ENCODE measurements at regions not wholly inside any gene's neighbourhood (a gene's known extent, or its start where the extent isn't known, plus 50 kb on each side); places are given as distances from the start of the nearest gene placed in this dataset.

- no peaks in the 10 kb centered on the region for H3K9me3 Mint-ChIP-seq
- no peak overlapping the region for H3K27ac Mint-ChIP-seq
- peaks cover 4% of the 10 kb centered on the region for H3K27me3 Mint-ChIP-seq (ENCODE audit: low read depth)
These were observed 156.1 kb downstream of the PTCSC3 start for GRCh38 chr14:36020120-36021029.

GRCh38 chr14:36019126-36019525 lies 157.4 kb downstream of the PTCSC3 start:
- H3K27ac Mint-ChIP-seq = no peak overlapping the region
- H3K36me3 Mint-ChIP-seq (ENCODE audit: low read depth) = no peaks in the 10 kb centered on the region
- no peaks in the 10 kb centered on the region for H3K9me3 Mint-ChIP-seq
- no peaks in the 10 kb centered on the region for H3K27me3 Mint-ChIP-seq (ENCODE audit: low read depth)
- peaks cover 10% of the 10 kb centered on the region for H3K4me1 Mint-ChIP-seq (ENCODE audit: low read depth)
- H3K4me3 Mint-ChIP-seq = no peak overlapping the region

More at GRCh38 chr14:36020120-36021029, 156.1 kb downstream of the PTCSC3 start:
- peaks cover 10% of the 10 kb centered on the region for H3K4me1 Mint-ChIP-seq (ENCODE audit: low read depth)
- no peak overlapping the region for H3K4me3 Mint-ChIP-seq
- no peaks in the 10 kb centered on the region for H3K36me3 Mint-ChIP-seq (ENCODE audit: low read depth)

DNA sequence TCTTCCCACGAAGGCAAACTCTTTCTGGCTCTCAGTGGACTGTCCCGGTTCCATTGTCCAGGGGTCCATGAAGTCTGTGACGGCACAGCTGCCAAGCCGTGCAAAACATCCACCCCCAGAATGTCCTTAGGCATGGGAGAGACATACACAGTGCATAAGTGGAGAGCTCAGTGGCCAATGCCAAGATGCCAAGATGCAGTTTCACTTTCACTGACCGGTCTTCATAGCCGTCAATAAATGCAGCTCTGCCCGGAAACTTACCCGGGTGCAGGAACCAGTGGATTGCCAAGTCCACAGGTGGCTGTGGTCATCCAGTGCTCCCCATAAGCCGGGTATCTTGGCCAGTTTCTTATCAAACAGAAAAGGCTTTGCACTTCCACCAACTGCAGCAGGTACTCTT lies 162.3 kb downstream of the PTCSC3 start:
- H3K27me3 Mint-ChIP-seq (ENCODE audit: low read depth) = peaks cover 4% of the 10 kb centered on the region
- H3K4me3 Mint-ChIP-seq = no peak overlapping the region

GRCh38 chr14:36013483-36013882 lies 163.0 kb downstream of the PTCSC3 start:
- Mint-ChIP-seq H3K27ac (no peak overlapping the region), H3K36me3 (ENCODE audit: low read depth) (no peaks in the 10 kb centered on the region), H3K9me3 (no peaks in the 10 kb centered on the region), H3K4me1 (ENCODE audit: low read depth) (no peaks in the 10 kb centered on the region), H3K27me3 (ENCODE audit: low read depth) (peaks cover 9% of the 10 kb centered on the region), H3K4me3 (no peak overlapping the region)

More for the DNA sequence above, 162.3 kb downstream of the PTCSC3 start:
- Mint-ChIP-seq H3K27ac (no peak overlapping the region), H3K9me3 (no peaks in the 10 kb centered on the region), H3K36me3 (ENCODE audit: low read depth) (no peaks in the 10 kb centered on the region), H3K4me1 (ENCODE audit: low read depth) (no peaks in the 10 kb centered on the region)

DNA sequence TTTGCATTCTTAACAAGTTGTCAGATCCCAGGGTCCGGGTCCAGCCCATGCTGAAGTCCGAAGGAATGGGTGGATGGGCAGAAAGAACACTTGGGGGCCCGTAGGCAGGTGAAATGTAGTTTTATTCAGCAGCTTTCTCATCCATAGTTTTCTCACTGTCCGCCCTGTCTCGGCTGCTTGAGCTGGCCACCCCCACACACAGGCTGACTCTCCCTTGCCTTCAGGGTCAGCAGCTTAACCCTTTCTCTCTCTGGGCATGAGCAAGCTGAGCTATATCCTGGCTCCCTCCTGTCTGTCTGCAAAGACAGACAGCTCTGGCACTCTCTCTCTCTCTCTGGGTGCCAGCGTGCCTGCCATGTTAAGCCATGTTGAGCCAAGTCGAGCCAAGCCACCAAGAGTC lies 163.9 kb downstream of the PTCSC3 start:
- H3K27me3 Mint-ChIP-seq (ENCODE audit: low read depth) = peaks cover 9% of the 10 kb centered on the region
- no peaks in the 10 kb centered on the region for H3K9me3 Mint-ChIP-seq
- no peak overlapping the region for H3K27ac Mint-ChIP-seq
- H3K4me3 Mint-ChIP-seq = no peak overlapping the region
- no peaks in the 10 kb centered on the region for H3K36me3 Mint-ChIP-seq (ENCODE audit: low read depth)
- H3K4me1 Mint-ChIP-seq (ENCODE audit: low read depth) = no peaks in the 10 kb centered on the region

- H3K27me3 Mint-ChIP-seq (ENCODE audit: low read depth) = peaks cover 25% of the 10 kb centered on the region
- no peaks in the 10 kb centered on the region for H3K9me3 Mint-ChIP-seq
- H3K27ac Mint-ChIP-seq = no peak overlapping the region
- H3K4me1 Mint-ChIP-seq (ENCODE audit: low read depth) = no peaks in the 10 kb centered on the region
- no peak overlapping the region for H3K4me3 Mint-ChIP-seq
- H3K36me3 Mint-ChIP-seq (ENCODE audit: low read depth) = no peaks in the 10 kb centered on the region
These were observed 166.9 kb downstream of the PTCSC3 start for GRCh38 chr14:36009643-36010042.

- Mint-ChIP-seq H3K9me3 (no peaks in the 10 kb centered on the region), H3K4me1 (ENCODE audit: low read depth) (no peaks in the 10 kb centered on the region), H3K4me3 (no peak overlapping the region)
These were observed 169.9 kb downstream of the PTCSC3 start for GRCh38 chr14:36006623-36007022.

DNA sequence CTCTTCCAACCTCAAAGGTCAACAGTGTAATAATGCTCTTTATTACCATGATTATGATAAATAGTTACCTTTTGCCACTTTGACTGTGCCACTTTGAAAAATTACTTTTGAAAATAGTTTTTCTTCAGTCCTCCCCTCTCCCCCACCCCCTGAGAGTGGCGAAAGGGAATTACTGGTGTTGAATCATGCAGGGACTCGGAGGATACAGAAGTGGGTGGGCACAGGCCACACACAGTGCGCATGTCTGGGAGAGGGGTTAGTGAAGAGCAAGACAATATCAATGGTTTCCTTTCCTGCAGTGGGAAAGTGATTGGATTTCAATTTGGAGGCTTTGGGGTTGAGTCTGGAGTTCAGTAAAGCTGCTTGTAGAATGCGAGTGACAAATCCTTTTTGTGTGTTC lies 170.9 kb downstream of the PTCSC3 start:
- Mint-ChIP-seq H3K4me3 (no peak overlapping the region), H3K9me3 (no peaks in the 10 kb centered on the region), H3K27ac (no peak overlapping the region), H3K36me3 (ENCODE audit: low read depth) (no peaks in the 10 kb centered on the region), H3K27me3 (ENCODE audit: low read depth) (peaks cover 28% of the 10 kb centered on the region), H3K4me1 (ENCODE audit: low read depth) (no peaks in the 10 kb centered on the region)

More at GRCh38 chr14:36006623-36007022, 169.9 kb downstream of the PTCSC3 start:
- no peaks in the 10 kb centered on the region for H3K36me3 Mint-ChIP-seq (ENCODE audit: low read depth)
- no peak overlapping the region for H3K27ac Mint-ChIP-seq
- peaks cover 28% of the 10 kb centered on the region for H3K27me3 Mint-ChIP-seq (ENCODE audit: low read depth)

GRCh38 chr14:36001936-36002335 lies 174.6 kb downstream of the PTCSC3 start:
- Mint-ChIP-seq H3K4me1 (ENCODE audit: low read depth) (no peaks in the 10 kb centered on the region), H3K36me3 (ENCODE audit: low read depth) (no peaks in the 10 kb centered on the region), H3K9me3 (no peaks in the 10 kb centered on the region), H3K27ac (no peak overlapping the region), H3K27me3 (ENCODE audit: low read depth) (peaks cover 22% of the 10 kb centered on the region), H3K4me3 (no peak overlapping the region)

GRCh38 chr14:35999294-35999693 lies 173.2 kb downstream of the BRMS1L start:
- Mint-ChIP-seq H3K9me3 (no peaks in the 10 kb centered on the region), H3K4me3 (no peak overlapping the region), H3K27ac (no peak overlapping the region), H3K4me1 (ENCODE audit: low read depth) (no peaks in the 10 kb centered on the region), H3K36me3 (ENCODE audit: low read depth) (no peaks in the 10 kb centered on the region), H3K27me3 (ENCODE audit: low read depth) (peaks cover 9% of the 10 kb centered on the region)

- peaks cover 9% of the 10 kb centered on the region for H3K27me3 Mint-ChIP-seq (ENCODE audit: low read depth)
- no peak overlapping the region for H3K27ac Mint-ChIP-seq
- no peaks in the 10 kb centered on the region for H3K4me1 Mint-ChIP-seq (ENCODE audit: low read depth)
- H3K9me3 Mint-ChIP-seq = no peaks in the 10 kb centered on the region
- no peak overlapping the region for H3K4me3 Mint-ChIP-seq
- no peaks in the 10 kb centered on the region for H3K36me3 Mint-ChIP-seq (ENCODE audit: low read depth)
These were observed 172.2 kb downstream of the BRMS1L start for GRCh38 chr14:35998303-35998702.

GRCh38 chr14:35993684-35993960 lies 167.5 kb downstream of the BRMS1L start:
- no peaks in the 10 kb centered on the region for H3K27me3 Mint-ChIP-seq (ENCODE audit: low read depth)
- no peak overlapping the region for H3K4me3 Mint-ChIP-seq
- H3K9me3 Mint-ChIP-seq = no peaks in the 10 kb centered on the region
- H3K4me1 Mint-ChIP-seq (ENCODE audit: low read depth) = no peaks in the 10 kb centered on the region
- no peak overlapping the region for H3K27ac Mint-ChIP-seq
- no peaks in the 10 kb centered on the region for H3K36me3 Mint-ChIP-seq (ENCODE audit: low read depth)

DNA sequence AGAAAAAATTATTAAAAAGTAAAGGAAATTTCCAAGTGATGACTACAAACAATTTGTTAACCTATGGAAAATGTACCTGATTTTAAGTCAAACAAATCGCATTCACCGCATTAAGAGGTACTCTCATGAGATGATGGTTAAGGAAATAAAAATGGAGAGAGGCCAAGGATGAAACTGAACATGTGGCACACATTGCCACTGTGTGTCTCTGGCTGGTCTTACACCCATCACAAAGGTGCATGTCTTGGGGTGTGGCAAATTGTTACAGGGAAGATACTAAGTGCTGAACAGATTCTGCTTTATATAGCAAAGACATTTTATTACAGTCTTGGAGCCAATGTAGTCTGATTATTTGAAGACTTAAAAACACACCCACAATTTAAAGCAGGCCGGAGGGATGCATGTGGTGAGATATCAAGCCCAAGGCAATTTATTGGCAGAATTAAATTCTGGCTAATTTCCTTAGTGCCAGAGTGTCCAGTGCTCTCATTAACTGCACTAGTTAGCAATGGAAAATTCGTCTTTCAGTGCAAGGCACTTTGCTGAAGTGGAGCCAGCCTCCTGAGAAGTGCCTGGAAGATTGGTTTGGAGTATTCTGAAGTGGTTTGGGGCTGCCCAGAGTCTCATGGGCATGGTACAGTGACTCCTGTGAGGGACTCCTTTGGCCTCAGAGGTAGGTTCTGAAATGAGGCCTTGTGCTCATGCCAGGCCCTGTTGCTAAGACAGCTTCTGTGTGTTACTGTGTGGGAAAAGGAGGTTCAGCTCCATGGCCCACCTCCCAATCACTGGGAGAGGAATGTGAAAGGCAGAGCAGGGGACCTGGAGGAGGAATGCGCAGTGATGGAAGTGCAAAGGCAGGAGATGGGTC lies 166.9 kb downstream of the BRMS1L start:
- H3K27ac Mint-ChIP-seq = no peak overlapping the region

DNA sequence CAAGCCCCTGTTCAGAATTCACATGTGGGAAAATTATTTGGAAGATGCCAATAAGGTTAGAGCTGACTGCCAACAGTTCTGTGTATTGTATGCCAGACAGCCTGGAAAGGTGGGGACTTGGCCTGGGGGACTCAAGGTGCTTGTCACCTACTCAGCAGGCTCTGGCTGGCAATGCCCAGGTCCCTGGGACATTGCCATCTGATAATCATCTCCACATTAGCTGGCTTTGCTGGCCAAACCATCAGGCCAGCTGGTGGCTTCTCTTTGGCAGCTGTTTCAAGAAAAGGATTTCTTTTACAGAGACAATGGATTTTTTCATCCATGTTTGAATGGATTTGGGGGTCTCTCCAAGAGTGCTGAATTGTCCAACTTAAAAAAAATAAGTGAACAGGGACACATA lies 165.2 kb downstream of the BRMS1L start:
- no peaks in the 10 kb centered on the region for H3K27me3 Mint-ChIP-seq (ENCODE audit: low read depth)
- no peaks in the 10 kb centered on the region for H3K4me1 Mint-ChIP-seq (ENCODE audit: low read depth)
- no peak overlapping the region for H3K4me3 Mint-ChIP-seq
- H3K27ac Mint-ChIP-seq = no peak overlapping the region
- H3K9me3 Mint-ChIP-seq = no peaks in the 10 kb centered on the region
- H3K36me3 Mint-ChIP-seq (ENCODE audit: low read depth) = no peaks in the 10 kb centered on the region

More for the DNA sequence above, 166.9 kb downstream of the BRMS1L start:
- Mint-ChIP-seq H3K36me3 (ENCODE audit: low read depth) (no peaks in the 10 kb centered on the region), H3K9me3 (no peaks in the 10 kb centered on the region), H3K4me3 (no peak overlapping the region), H3K4me1 (ENCODE audit: low read depth) (no peaks in the 10 kb centered on the region), H3K27me3 (ENCODE audit: low read depth) (no peaks in the 10 kb centered on the region)

DNA sequence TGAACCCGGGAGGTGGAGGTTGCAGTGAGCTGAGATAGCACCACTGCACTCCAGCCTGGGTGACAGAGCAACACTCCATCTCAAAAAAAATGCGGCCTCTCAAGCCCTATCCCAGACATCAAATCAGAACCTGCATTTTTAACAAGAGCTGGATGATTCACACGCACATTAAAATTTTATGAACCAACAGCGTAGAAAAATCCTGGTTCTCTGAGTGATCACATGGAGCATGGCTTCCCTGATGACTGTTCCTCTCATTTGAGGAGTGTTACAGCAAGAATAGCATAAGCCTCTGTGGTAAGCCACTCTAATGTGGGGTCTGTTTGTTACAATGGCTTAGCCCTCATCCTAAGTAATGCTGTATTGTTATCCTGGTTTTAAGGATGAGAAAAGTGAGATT lies 163.6 kb downstream of the BRMS1L start:
- no peaks in the 10 kb centered on the region for H3K9me3 Mint-ChIP-seq
- no peaks in the 10 kb centered on the region for H3K4me1 Mint-ChIP-seq (ENCODE audit: low read depth)
- H3K4me3 Mint-ChIP-seq = no peak overlapping the region
- H3K36me3 Mint-ChIP-seq (ENCODE audit: low read depth) = no peaks in the 10 kb centered on the region
- no peak overlapping the region for H3K27ac Mint-ChIP-seq
- no peaks in the 10 kb centered on the region for H3K27me3 Mint-ChIP-seq (ENCODE audit: low read depth)
